GM12878 (cell line): ENCODE measurements at regions not wholly inside any gene's neighbourhood (a gene's known extent, or its start where the extent isn't known, plus 50 kb on each side); places are given as distances from the start of the nearest gene placed in this dataset.

Experiments
- ATAC-seq: fragments of 200-7000 bp; cut with Tn5 transposase; 3 replicates; pipeline ENCODE4 v1.9.1; 2020; ENCODE audit warnings: mild to moderate bottlenecking, moderate library complexity
- BruUV-seq: library from RNA; stranded (reverse); fragments of 400-500 nt; replicated peaks from 2 replicates; lab custom pipeline; 2021; lab: Mats Ljungman, UMichigan
- CTCF ChIA-PET: fragments of 300-600 bp; sonication (Branson Sonifier 250); formaldehyde crosslinking; extraction: SDS; loops from one replicate; lab custom pipeline; 2021; ENCODE audit warnings: inconsistent platforms; lab: Yijun Ruan, JAX
- POLR2A ChIA-PET: fragments of 350-600 bp; formaldehyde crosslinking; extraction: SDS; loops from one replicate; lab custom pipeline; 2021; ENCODE audit warnings: inconsistent platforms; lab: Charles Lee
- RAD21 ChIA-PET: fragments of 300-600 bp; sonication (Branson Sonifier 250); formaldehyde crosslinking; loops from one replicate; lab custom pipeline; 2023; ENCODE audit warnings: antibody characterized with exemption; ENCODE audit not compliant: unreplicated experiment; lab: Charles Lee
- SMC1A ChIA-PET: fragments of 300-600 bp; sonication (Branson Sonifier 250); formaldehyde crosslinking; loops from one replicate; lab custom pipeline; 2023; ENCODE audit not compliant: unreplicated experiment, uncharacterized antibody; lab: Charles Lee
- DNase-seq: peaks from one replicate; pipeline ENCODE4 v3.0.0-alpha.2; 2011; ENCODE audit warnings: low read depth, low spot score
- FAIRE-seq: peaks from 3 replicates; lab custom pipeline; 2011; peaks lifted over from hg19 to GRCh38; lab: Jason Lieb, UNC
- H2AFZ ChIP-seq: 2 replicates; pipeline ENCODE4 v1.6.0; 2011; ENCODE audit warnings: low read depth, low read length, control low read depth; ENCODE audit not compliant: control insufficient read depth
- H3K27ac ChIP-seq: 2 replicates; pipeline ENCODE4 v1.5.1; 2011; ENCODE audit warnings: control low read depth; ENCODE audit not compliant: control insufficient read depth, insufficient read depth
- H3K27me3 ChIP-seq, 2 experiments: replicated peaks in 1 of 2; 2 replicates each; pipeline versions ENCODE4 v1.6.0 to v1.6.1; 2011; ENCODE audit warnings: low read length in 1 of 2; ENCODE audit not compliant: control insufficient read depth in 2 of 2, insufficient read depth in 2 of 2
- H3K36me3 ChIP-seq, 2 experiments: 2 replicates each; pipeline ENCODE4 v1.5.1; 2011; ENCODE audit warnings: low read length in 1 of 2; ENCODE audit not compliant: control insufficient read depth in 2 of 2, insufficient read depth in 2 of 2
- H3K4me1 ChIP-seq: 2 replicates; pipeline ENCODE4 v1.6.1; 2011; ENCODE audit warnings: mild to moderate bottlenecking, low read length, moderate library complexity, mixed read lengths; ENCODE audit not compliant: control insufficient read depth, insufficient read depth
- H3K4me2 ChIP-seq: 2 replicates; pipeline ENCODE4 v1.6.0; 2011; ENCODE audit warnings: control low read depth; ENCODE audit not compliant: control insufficient read depth, insufficient read depth
- H3K4me3 ChIP-seq: fragments of 200-600 bp; sonication (generic); 2 replicates; pipeline ENCODE4 v1.5.1; 2016
- H3K79me2 ChIP-seq: 2 replicates; pipeline ENCODE4 v1.6.0; 2011; ENCODE audit warnings: low read length; ENCODE audit not compliant: control insufficient read depth, insufficient read depth
- H3K9ac ChIP-seq: 2 replicates; pipeline ENCODE4 v1.8.0; 2011; ENCODE audit warnings: low read length, control low read depth, mixed read lengths; ENCODE audit not compliant: control insufficient read depth, insufficient read depth
- H3K9me3 ChIP-seq: replicated peaks from 3 replicates; pipeline ENCODE4 v1.5.1; 2011; ENCODE audit warnings: mild to moderate bottlenecking, low read length; ENCODE audit not compliant: control insufficient read depth, insufficient read depth
- H4K20me1 ChIP-seq: 2 replicates; pipeline ENCODE4 v1.6.0; 2011; ENCODE audit not compliant: control insufficient read depth, insufficient read depth
- CHD1 ChIP-seq: IDR thresholded peaks from 2 replicates; pipeline ENCODE4 v1.6.1; 2012; ENCODE audit warnings: low read depth, low read length, improper control_type of control experiment
- CREB1 ChIP-seq: IDR thresholded peaks from 2 replicates; pipeline ENCODE4 v1.6.1; 2012; ENCODE audit warnings: low read depth, mild to moderate bottlenecking, inconsistent platforms
- POU2F2 ChIP-seq: IDR thresholded peaks from 3 replicates; pipeline ENCODE4 v1.6.1; 2011; ENCODE audit warnings: low read depth, mild to moderate bottlenecking, low read length, borderline replicate concordance
- RELA ChIP-seq: fragments of 450-650 bp; IDR thresholded peaks from 2 replicates; pipeline ENCODE4 v1.8.0; 2014; ENCODE audit warnings: borderline replicate concordance; ENCODE audit not compliant: partially characterized antibody
- SMAD5 ChIP-seq: IDR thresholded peaks from 2 replicates; pipeline ENCODE4 v1.6.1; 2016; ENCODE audit warnings: antibody characterized with exemption, low read depth
- SREBF1 ChIP-seq: IDR thresholded peaks from 2 replicates; pipeline ENCODE4 v1.6.1; 2012; ENCODE audit warnings: mild to moderate bottlenecking, low read length
- TARDBP ChIP-seq: IDR thresholded peaks from 2 replicates; pipeline ENCODE4 v1.6.1; 2016; ENCODE audit warnings: borderline replicate concordance
- WGBS: methylation state at CpG from one replicate; pipeline ENCODE4 v1.1.6; 2016; ENCODE audit warnings: low lambda C conversion rate; ENCODE audit not compliant: insufficient replicate concordance, insufficient coverage; ENCODE audit errors: missing lambda C conversion rate; 5-methylcytosine and 5-hydroxymethylcytosine counted together
- in situ Hi-C: fragments of 300-500 bp; cut with MboI; formaldehyde crosslinking; loops from 9 replicates; pipeline ENCODE4 v1.14.3; 2018; ENCODE audit warnings: mixed read lengths
- intact Hi-C: fragments of 100-400 bp; cut with micrococcal nuclease; formaldehyde crosslinking; loops from one replicate; pipeline ENCODE4 v1.14.2; 2022; ENCODE audit not compliant: unreplicated experiment
- TF ChIP-seq, protein P1 (sequence below): fragments of 450-650 bp; formaldehyde crosslinking; IDR thresholded peaks from 2 replicates; pipeline ENCODE4 v1.4.0; 2020; ENCODE audit warnings: mild to moderate bottlenecking, moderate library complexity
- TF ChIP-seq, protein P2 (sequence below): fragments of 450-650 bp; IDR thresholded peaks from 2 replicates; pipeline ENCODE4 v1.6.1; 2017; ENCODE audit warnings: low read depth, mild to moderate bottlenecking, moderate library complexity
- TF ChIP-seq, protein P3 (sequence below): IDR thresholded peaks from 2 replicates; pipeline ENCODE4 v1.6.1; 2012; ENCODE audit warnings: improper control_type of control experiment, low read depth, low read length; ENCODE audit not compliant: insufficient replicate concordance
- TF ChIP-seq, protein P4 (sequence below): fragments of 450-650 bp; IDR thresholded peaks from 2 replicates; pipeline ENCODE4 v1.6.1; 2017; ENCODE audit warnings: mild to moderate bottlenecking

DNA sequence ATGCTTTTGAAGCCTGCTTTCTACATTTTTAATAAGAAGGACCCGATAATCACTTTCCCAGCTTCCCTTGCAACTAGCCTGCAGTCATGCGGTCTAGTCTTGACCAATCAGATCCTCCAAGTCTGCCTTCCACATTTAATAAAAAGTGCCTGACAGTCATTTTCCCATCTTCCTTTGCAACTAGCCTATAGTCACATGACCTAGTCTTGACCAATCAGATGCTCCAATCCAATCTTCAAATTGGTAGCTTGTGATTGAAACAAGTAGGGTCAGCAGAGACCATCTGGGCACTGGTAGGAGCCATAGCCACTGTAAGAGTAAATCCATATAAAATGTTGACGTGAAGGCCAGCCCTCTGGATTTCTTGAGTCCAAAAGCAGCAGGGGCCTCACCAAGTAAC, 80.0 kb downstream of the NPTX2 start:
- no peak overlapping the region for H3K9ac ChIP-seq
- in situ Hi-C loops = no loop called here
- ChIA-PET SMC1A (no interaction called here), POLR2A (no interaction called here), CTCF (no interaction called here), RAD21 (no interaction called here)
- DNase-seq (no peak), ATAC-seq (no peak), FAIRE-seq (no peak)
- no peaks in the 10 kb centered on the region for H3K79me2 ChIP-seq
- no peaks in the 10 kb centered on the region for H3K36me3 ChIP-seq
- no peak overlapping the region for H3K27ac ChIP-seq
- no peaks in the 10 kb centered on the region; the same call in 2 of the 3 replicates for H3K9me3 ChIP-seq
- H2AFZ ChIP-seq = no peak overlapping the region
- peaks cover 2% of the 10 kb centered on the region for H3K4me1 ChIP-seq
- H4K20me1 ChIP-seq = no peaks in the 10 kb centered on the region
- H3K4me2 ChIP-seq = no peak overlapping the region
- intact Hi-C loops = no loop called here
- BruUV-seq = no TSS peak
- no peak overlapping the region for H3K4me3 ChIP-seq
- 92% methylated on average over 3 of the region's 3 CpGs for WGBS
- H3K27me3 ChIP-seq = no peaks in the 10 kb centered on the region
- no peak for TF ChIP-seq RELA
- TF ChIP-seq, protein P1, sequence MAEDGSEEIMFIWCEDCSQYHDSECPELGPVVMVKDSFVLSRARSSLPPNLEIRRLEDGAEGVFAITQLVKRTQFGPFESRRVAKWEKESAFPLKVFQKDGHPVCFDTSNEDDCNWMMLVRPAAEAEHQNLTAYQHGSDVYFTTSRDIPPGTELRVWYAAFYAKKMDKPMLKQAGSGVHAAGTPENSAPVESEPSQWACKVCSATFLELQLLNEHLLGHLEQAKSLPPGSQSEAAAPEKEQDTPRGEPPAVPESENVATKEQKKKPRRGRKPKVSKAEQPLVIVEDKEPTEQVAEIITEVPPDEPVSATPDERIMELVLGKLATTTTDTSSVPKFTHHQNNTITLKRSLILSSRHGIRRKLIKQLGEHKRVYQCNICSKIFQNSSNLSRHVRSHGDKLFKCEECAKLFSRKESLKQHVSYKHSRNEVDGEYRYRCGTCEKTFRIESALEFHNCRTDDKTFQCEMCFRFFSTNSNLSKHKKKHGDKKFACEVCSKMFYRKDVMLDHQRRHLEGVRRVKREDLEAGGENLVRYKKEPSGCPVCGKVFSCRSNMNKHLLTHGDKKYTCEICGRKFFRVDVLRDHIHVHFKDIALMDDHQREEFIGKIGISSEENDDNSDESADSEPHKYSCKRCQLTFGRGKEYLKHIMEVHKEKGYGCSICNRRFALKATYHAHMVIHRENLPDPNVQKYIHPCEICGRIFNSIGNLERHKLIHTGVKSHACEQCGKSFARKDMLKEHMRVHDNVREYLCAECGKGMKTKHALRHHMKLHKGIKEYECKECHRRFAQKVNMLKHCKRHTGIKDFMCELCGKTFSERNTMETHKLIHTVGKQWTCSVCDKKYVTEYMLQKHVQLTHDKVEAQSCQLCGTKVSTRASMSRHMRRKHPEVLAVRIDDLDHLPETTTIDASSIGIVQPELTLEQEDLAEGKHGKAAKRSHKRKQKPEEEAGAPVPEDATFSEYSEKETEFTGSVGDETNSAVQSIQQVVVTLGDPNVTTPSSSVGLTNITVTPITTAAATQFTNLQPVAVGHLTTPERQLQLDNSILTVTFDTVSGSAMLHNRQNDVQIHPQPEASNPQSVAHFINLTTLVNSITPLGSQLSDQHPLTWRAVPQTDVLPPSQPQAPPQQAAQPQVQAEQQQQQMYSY = no peak
- TF ChIP-seq, protein P2, sequence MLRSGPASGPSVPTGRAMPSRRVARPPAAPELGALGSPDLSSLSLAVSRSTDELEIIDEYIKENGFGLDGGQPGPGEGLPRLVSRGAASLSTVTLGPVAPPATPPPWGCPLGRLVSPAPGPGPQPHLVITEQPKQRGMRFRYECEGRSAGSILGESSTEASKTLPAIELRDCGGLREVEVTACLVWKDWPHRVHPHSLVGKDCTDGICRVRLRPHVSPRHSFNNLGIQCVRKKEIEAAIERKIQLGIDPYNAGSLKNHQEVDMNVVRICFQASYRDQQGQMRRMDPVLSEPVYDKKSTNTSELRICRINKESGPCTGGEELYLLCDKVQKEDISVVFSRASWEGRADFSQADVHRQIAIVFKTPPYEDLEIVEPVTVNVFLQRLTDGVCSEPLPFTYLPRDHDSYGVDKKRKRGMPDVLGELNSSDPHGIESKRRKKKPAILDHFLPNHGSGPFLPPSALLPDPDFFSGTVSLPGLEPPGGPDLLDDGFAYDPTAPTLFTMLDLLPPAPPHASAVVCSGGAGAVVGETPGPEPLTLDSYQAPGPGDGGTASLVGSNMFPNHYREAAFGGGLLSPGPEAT = no peak
- no peak for TF ChIP-seq SMAD5
- TF ChIP-seq SREBF1 = no peak
- TF ChIP-seq, protein P3, sequence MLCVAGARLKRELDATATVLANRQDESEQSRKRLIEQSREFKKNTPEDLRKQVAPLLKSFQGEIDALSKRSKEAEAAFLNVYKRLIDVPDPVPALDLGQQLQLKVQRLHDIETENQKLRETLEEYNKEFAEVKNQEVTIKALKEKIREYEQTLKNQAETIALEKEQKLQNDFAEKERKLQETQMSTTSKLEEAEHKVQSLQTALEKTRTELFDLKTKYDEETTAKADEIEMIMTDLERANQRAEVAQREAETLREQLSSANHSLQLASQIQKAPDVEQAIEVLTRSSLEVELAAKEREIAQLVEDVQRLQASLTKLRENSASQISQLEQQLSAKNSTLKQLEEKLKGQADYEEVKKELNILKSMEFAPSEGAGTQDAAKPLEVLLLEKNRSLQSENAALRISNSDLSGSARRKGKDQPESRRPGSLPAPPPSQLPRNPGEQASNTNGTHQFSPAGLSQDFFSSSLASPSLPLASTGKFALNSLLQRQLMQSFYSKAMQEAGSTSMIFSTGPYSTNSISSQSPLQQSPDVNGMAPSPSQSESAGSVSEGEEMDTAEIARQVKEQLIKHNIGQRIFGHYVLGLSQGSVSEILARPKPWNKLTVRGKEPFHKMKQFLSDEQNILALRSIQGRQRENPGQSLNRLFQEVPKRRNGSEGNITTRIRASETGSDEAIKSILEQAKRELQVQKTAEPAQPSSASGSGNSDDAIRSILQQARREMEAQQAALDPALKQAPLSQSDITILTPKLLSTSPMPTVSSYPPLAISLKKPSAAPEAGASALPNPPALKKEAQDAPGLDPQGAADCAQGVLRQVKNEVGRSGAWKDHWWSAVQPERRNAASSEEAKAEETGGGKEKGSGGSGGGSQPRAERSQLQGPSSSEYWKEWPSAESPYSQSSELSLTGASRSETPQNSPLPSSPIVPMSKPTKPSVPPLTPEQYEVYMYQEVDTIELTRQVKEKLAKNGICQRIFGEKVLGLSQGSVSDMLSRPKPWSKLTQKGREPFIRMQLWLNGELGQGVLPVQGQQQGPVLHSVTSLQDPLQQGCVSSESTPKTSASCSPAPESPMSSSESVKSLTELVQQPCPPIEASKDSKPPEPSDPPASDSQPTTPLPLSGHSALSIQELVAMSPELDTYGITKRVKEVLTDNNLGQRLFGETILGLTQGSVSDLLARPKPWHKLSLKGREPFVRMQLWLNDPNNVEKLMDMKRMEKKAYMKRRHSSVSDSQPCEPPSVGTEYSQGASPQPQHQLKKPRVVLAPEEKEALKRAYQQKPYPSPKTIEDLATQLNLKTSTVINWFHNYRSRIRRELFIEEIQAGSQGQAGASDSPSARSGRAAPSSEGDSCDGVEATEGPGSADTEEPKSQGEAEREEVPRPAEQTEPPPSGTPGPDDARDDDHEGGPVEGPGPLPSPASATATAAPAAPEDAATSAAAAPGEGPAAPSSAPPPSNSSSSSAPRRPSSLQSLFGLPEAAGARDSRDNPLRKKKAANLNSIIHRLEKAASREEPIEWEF = no peak
- TF ChIP-seq TARDBP = no peak
- no peak for TF ChIP-seq CHD1
- TF ChIP-seq, protein P4, sequence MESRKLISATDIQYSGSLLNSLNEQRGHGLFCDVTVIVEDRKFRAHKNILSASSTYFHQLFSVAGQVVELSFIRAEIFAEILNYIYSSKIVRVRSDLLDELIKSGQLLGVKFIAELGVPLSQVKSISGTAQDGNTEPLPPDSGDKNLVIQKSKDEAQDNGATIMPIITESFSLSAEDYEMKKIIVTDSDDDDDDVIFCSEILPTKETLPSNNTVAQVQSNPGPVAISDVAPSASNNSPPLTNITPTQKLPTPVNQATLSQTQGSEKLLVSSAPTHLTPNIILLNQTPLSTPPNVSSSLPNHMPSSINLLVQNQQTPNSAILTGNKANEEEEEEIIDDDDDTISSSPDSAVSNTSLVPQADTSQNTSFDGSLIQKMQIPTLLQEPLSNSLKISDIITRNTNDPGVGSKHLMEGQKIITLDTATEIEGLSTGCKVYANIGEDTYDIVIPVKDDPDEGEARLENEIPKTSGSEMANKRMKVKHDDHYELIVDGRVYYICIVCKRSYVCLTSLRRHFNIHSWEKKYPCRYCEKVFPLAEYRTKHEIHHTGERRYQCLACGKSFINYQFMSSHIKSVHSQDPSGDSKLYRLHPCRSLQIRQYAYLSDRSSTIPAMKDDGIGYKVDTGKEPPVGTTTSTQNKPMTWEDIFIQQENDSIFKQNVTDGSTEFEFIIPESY = no peak
- no peak for TF ChIP-seq POU2F2
- no peak for TF ChIP-seq CREB1
